Osteoblast (primary cell): ENCODE measurements at regions not wholly inside any gene's neighbourhood (a gene's known extent, or its start where the extent isn't known, plus 50 kb on each side); places are given as distances from the start of the nearest gene placed in this dataset.
"Not testable (repeated sequence)": the region's sequence is repeated elsewhere in the genome, so short reads cannot be mapped to it uniquely, and the experiment has no call there.

ENCODE experiments used
- DNase-seq: peaks from one replicate; pipeline ENCODE4 v3.0.0; 2011; ENCODE audit warnings: low spot score, mixed read lengths; ENCODE audit not compliant: insufficient read length; ENCODE audit errors: missing footprints
- H2AFZ ChIP-seq: 2 replicates; pipeline ENCODE4 v1.6.0; 2011; ENCODE audit warnings: mild to moderate bottlenecking, low read length
- H3K27ac ChIP-seq: 2 replicates; pipeline ENCODE4 v1.5.1; 2011; ENCODE audit warnings: mild to moderate bottlenecking, low read depth, low read length, moderate library complexity
- H3K27me3 ChIP-seq: 2 replicates; pipeline ENCODE4 v1.6.0; 2012; ENCODE audit warnings: mild to moderate bottlenecking, control low read depth, inconsistent platforms, low read length, moderate library complexity; ENCODE audit not compliant: insufficient read depth
- H3K36me3 ChIP-seq: 2 replicates; pipeline ENCODE4 v1.5.1; 2011; ENCODE audit warnings: mild to moderate bottlenecking, low read length, control low read depth, moderate library complexity; ENCODE audit not compliant: insufficient read depth
- H3K4me1 ChIP-seq: 2 replicates; pipeline ENCODE4 v1.5.1; 2011; ENCODE audit warnings: mild to moderate bottlenecking, low read length, control low read depth, moderate library complexity; ENCODE audit not compliant: insufficient read depth
- H3K4me2 ChIP-seq: 2 replicates; pipeline ENCODE4 v1.6.0; 2011; ENCODE audit warnings: mild to moderate bottlenecking, low read length; ENCODE audit not compliant: insufficient read depth
- H3K4me3 ChIP-seq: fragments of 200-600 bp; sonication (generic); 3 replicates; pipeline ENCODE4 v1.5.1; 2012; ENCODE audit warnings: mild to moderate bottlenecking, low read length, inconsistent platforms; ENCODE audit not compliant: insufficient read depth
- H3K79me2 ChIP-seq: 2 replicates; pipeline ENCODE4 v1.6.0; 2012; ENCODE audit warnings: mild to moderate bottlenecking, low read length, control low read depth, inconsistent platforms; ENCODE audit not compliant: insufficient read depth
- H3K9me3 ChIP-seq: 2 replicates; pipeline ENCODE4 v1.5.1; 2011; ENCODE audit warnings: low read depth, low read length, control low read depth
- H4K20me1 ChIP-seq: 2 replicates; pipeline ENCODE4 v1.6.0; 2012; ENCODE audit warnings: mild to moderate bottlenecking, low read length, control low read depth; ENCODE audit not compliant: insufficient read depth
- CTCF ChIP-seq: IDR thresholded peaks from 2 replicates; pipeline ENCODE4 v1.5.1; 2011; ENCODE audit warnings: mild to moderate bottlenecking, low read depth, low read length, moderate library complexity; ENCODE audit errors: extremely low read depth

- no peaks in the 10 kb centered on the region for H3K79me2 ChIP-seq
- H3K4me3 ChIP-seq = no peak overlapping the region
- TF ChIP-seq CTCF = no peak
- no peaks in the 10 kb centered on the region for H4K20me1 ChIP-seq
- no peak overlapping the region for H3K27ac ChIP-seq
- peaks cover 9% of the 10 kb centered on the region for H3K4me1 ChIP-seq
- no peaks in the 10 kb centered on the region for H3K36me3 ChIP-seq
- no peak overlapping the region for H3K4me2 ChIP-seq
- DNase-seq = no peak
- no peak overlapping the region for H2AFZ ChIP-seq
- H3K9me3 ChIP-seq = no peaks in the 10 kb centered on the region
- H3K27me3 ChIP-seq = no peaks in the 10 kb centered on the region
Observed at GRCh38 chr1:192493584-192493983, 82.0 kb upstream of the RGS1 start.

- H3K27me3 ChIP-seq = no peaks in the 10 kb centered on the region
- no peak overlapping the region for H3K4me3 ChIP-seq
- no peak for DNase-seq
- TF ChIP-seq CTCF = no peak
- no peaks in the 10 kb centered on the region for H3K79me2 ChIP-seq
- no peaks in the 10 kb centered on the region for H4K20me1 ChIP-seq
- H2AFZ ChIP-seq = no peak overlapping the region
- H3K9me3 ChIP-seq = no peaks in the 10 kb centered on the region
- no peak overlapping the region for H3K4me2 ChIP-seq
- no peaks in the 10 kb centered on the region for H3K4me1 ChIP-seq
- no peaks in the 10 kb centered on the region for H3K36me3 ChIP-seq
- H3K27ac ChIP-seq = no peak overlapping the region
Observed at GRCh38 chr1:192496369-192497056, 79.1 kb upstream of the RGS1 start.

- TF ChIP-seq CTCF = no peak
- Histone ChIP-seq H3K36me3 (no peaks in the 10 kb centered on the region), H3K4me2 (no peak overlapping the region), H3K27me3 (no peaks in the 10 kb centered on the region), H4K20me1 (no peaks in the 10 kb centered on the region), H3K4me1 (no peaks in the 10 kb centered on the region), H3K9me3 (no peaks in the 10 kb centered on the region), H2AFZ (no peak overlapping the region), H3K27ac (no peak overlapping the region), H3K79me2 (no peaks in the 10 kb centered on the region), H3K4me3 (no peak overlapping the region)
- DNase-seq = no peak
Observed at GRCh38 chr1:192497214-192497794, 78.3 kb upstream of the RGS1 start.

- H3K9me3 ChIP-seq, H3K4me1 ChIP-seq: not testable (repeated sequence)
Observed at GRCh38 chr1:192498092-192498491, 77.5 kb upstream of the RGS1 start.

GRCh38 chr1:192499061-192499581 lies 76.5 kb upstream of the RGS1 start:
- DNase-seq, H3K27ac ChIP-seq, H3K27me3 ChIP-seq, H4K20me1 ChIP-seq, H3K4me1 ChIP-seq, H3K4me3 ChIP-seq, H3K4me2 ChIP-seq, H3K79me2 ChIP-seq, H3K9me3 ChIP-seq, H2AFZ ChIP-seq, H3K36me3 ChIP-seq: not testable (repeated sequence)

More at GRCh38 chr1:192498092-192498491, 77.5 kb upstream of the RGS1 start:
- H3K4me2 ChIP-seq, DNase-seq, H3K36me3 ChIP-seq, H3K27ac ChIP-seq, H4K20me1 ChIP-seq, H3K4me3 ChIP-seq, H3K27me3 ChIP-seq, H2AFZ ChIP-seq, H3K79me2 ChIP-seq: not testable (repeated sequence)

- not testable (repeated sequence) for H3K27me3 ChIP-seq, H2AFZ ChIP-seq, H3K27ac ChIP-seq, H4K20me1 ChIP-seq, H3K9me3 ChIP-seq, H3K4me3 ChIP-seq, H3K36me3 ChIP-seq, DNase-seq, H3K79me2 ChIP-seq, H3K4me1 ChIP-seq, H3K4me2 ChIP-seq
Observed at GRCh38 chr1:192500541-192500940, 75.0 kb upstream of the RGS1 start.
